Glutamatergic neuron (in vitro differentiated cells): ENCODE measurements at regions not wholly inside any gene's neighbourhood (a gene's known extent, or its start where the extent isn't known, plus 50 kb on each side); places are given as distances from the start of the nearest gene placed in this dataset.

Source experiments
- DNase-seq: peaks from one replicate; pipeline ENCODE4 v3.0.0; 2022
- H3K27ac Mint-ChIP-seq: one replicate; pipeline ENCODE4 v1.8.0; 2020; ENCODE audit warnings: mild to moderate bottlenecking, mixed read lengths, inconsistent platforms; ENCODE audit not compliant: unreplicated experiment
- H3K27me3 Mint-ChIP-seq: one replicate; pipeline ENCODE4 v1.8.0; 2020; ENCODE audit warnings: mild to moderate bottlenecking, moderate library complexity, mixed read lengths, inconsistent platforms; ENCODE audit not compliant: unreplicated experiment
- H3K36me3 Mint-ChIP-seq: one replicate; pipeline ENCODE4 v1.8.0; 2020; ENCODE audit warnings: mild to moderate bottlenecking, mixed read lengths, inconsistent platforms; ENCODE audit not compliant: unreplicated experiment
- H3K4me1 Mint-ChIP-seq: one replicate; pipeline ENCODE4 v1.8.0; 2020; ENCODE audit warnings: mild to moderate bottlenecking, low read depth, mixed read lengths, inconsistent platforms; ENCODE audit not compliant: unreplicated experiment
- H3K4me3 Mint-ChIP-seq: one replicate; pipeline ENCODE4 v1.8.0; 2020; ENCODE audit warnings: mild to moderate bottlenecking, mixed read lengths, inconsistent platforms; ENCODE audit not compliant: unreplicated experiment
- H3K9me3 Mint-ChIP-seq: one replicate; pipeline ENCODE4 v1.8.0; 2020; ENCODE audit warnings: mild to moderate bottlenecking, moderate library complexity, mixed read lengths, inconsistent platforms; ENCODE audit not compliant: unreplicated experiment
- CTCF ChIP-seq: fragments of 200-600 bp; sonication (generic); IDR thresholded peaks from one replicate; pipeline ENCODE4 v1.5.0; 2021; ENCODE audit not compliant: partially characterized antibody, unreplicated experiment

GRCh38 chr9:25556540-25556939, 121.7 kb downstream of the TUSC1 start:
- no peaks in the 10 kb centered on the region for H3K4me1 Mint-ChIP-seq
- TF ChIP-seq CTCF = no peak
- H3K36me3 Mint-ChIP-seq = no peaks in the 10 kb centered on the region
- no peak overlapping the region for H3K4me3 Mint-ChIP-seq
- H3K27ac Mint-ChIP-seq = no peak overlapping the region
- H3K27me3 Mint-ChIP-seq = no peaks in the 10 kb centered on the region
- no peaks in the 10 kb centered on the region for H3K9me3 Mint-ChIP-seq
- DNase-seq = no peak

- H3K9me3 Mint-ChIP-seq = no peaks in the 10 kb centered on the region
- TF ChIP-seq CTCF = no peak
- H3K4me3 Mint-ChIP-seq = no peak overlapping the region
- no peak overlapping the region for H3K27ac Mint-ChIP-seq
- no peaks in the 10 kb centered on the region for H3K36me3 Mint-ChIP-seq
- DNase-seq = no peak
- H3K4me1 Mint-ChIP-seq = no peaks in the 10 kb centered on the region
- H3K27me3 Mint-ChIP-seq = peaks cover 2% of the 10 kb centered on the region
Measured at GRCh38 chr9:25548847-25549246, 129.4 kb downstream of the TUSC1 start.

GRCh38 chr9:25543806-25544205, 134.4 kb downstream of the TUSC1 start:
- no peak for TF ChIP-seq CTCF
- H3K4me3 Mint-ChIP-seq = no peak overlapping the region
- H3K9me3 Mint-ChIP-seq = no peaks in the 10 kb centered on the region
- H3K27ac Mint-ChIP-seq = no peak overlapping the region
- no peak for DNase-seq
- no peaks in the 10 kb centered on the region for H3K27me3 Mint-ChIP-seq
- no peaks in the 10 kb centered on the region for H3K36me3 Mint-ChIP-seq
- H3K4me1 Mint-ChIP-seq = no peaks in the 10 kb centered on the region

GRCh38 chr9:25542319-25542718, 135.9 kb downstream of the TUSC1 start:
- DNase-seq = no peak
- H3K4me3 Mint-ChIP-seq = no peak overlapping the region
- no peaks in the 10 kb centered on the region for H3K9me3 Mint-ChIP-seq
- peaks cover 5% of the 10 kb centered on the region for H3K4me1 Mint-ChIP-seq
- H3K27ac Mint-ChIP-seq = no peak overlapping the region
- H3K27me3 Mint-ChIP-seq = no peaks in the 10 kb centered on the region
- H3K36me3 Mint-ChIP-seq = no peaks in the 10 kb centered on the region
- TF ChIP-seq CTCF = no peak

GRCh38 chr9:25537808-25538207, 140.4 kb downstream of the TUSC1 start:
- peaks cover 5% of the 10 kb centered on the region for H3K4me1 Mint-ChIP-seq
- H3K27ac Mint-ChIP-seq = no peak overlapping the region
- TF ChIP-seq CTCF = no peak

More at GRCh38 chr9:25537808-25538207, 140.4 kb downstream of the TUSC1 start:
- DNase-seq = no peak
- Mint-ChIP-seq H3K27me3 (no peaks in the 10 kb centered on the region), H3K9me3 (no peaks in the 10 kb centered on the region), H3K4me3 (no peak overlapping the region), H3K36me3 (no peaks in the 10 kb centered on the region)
